Right lobe of liver (tissue), 4 donors: ENCODE measurements at regions not wholly inside any gene's neighbourhood (a gene's known extent, or its start where the extent isn't known, plus 50 kb on each side); places are given as distances from the start of the nearest gene placed in this dataset.

Source experiments
- CTCF ChIP-seq, 4 donors: fragments of 200-600 bp in 3 of 4; fragments of 450-650 bp in 1 of 4; IDR thresholded peaks; one replicate each; pipeline versions ENCODE4 v1.5.1 to v1.8.0; 2016 to 2022; ENCODE audit warnings: antibody characterized with exemption in 4 of 4, mild to moderate bottlenecking in 2 of 4
- POLR2A ChIP-seq: fragments of 450-650 bp; IDR thresholded peaks from one replicate; pipeline ENCODE4 v1.6.1; 2017; ENCODE audit warnings: antibody characterized with exemption, mild to moderate bottlenecking
- donor health status: DM: no; HTN: no; CAD: no.
- donor health status: DM: no; HTN: no; CAD: no.
- donor health status: DM: no; HTN: yes; CAD: no.

GRCh38 chr1:74908131-74908530 is 175.2 kb downstream of the TYW3 start:
- no peak for TF ChIP-seq CTCF (IDR thresholded peaks at IDR 0.05)
- no peak for TF ChIP-seq POLR2A
